ENCODE measurements at regions not wholly inside any gene's neighbourhood (a gene's known extent, or its start where the extent isn't known, plus 50 kb on each side); places are given as distances from the start of the nearest gene placed in this dataset.

GRCh38 chr1:55301912-55302311, 86.7 kb upstream of the USP24 start:
- in situ Hi-C loops (cut with HindIII; ENCODE audit: extremely low pct_ligation_motif_present, low pct_unique_long_range_greater_than_20kb) = no loop called here
- Histone ChIP-seq H3K9ac (ENCODE audit: insufficient read depth, low read depth, low read length) (no peak overlapping the region), H3K27me3 (ENCODE audit: control insufficient read depth in 1 of 2, insufficient read depth in 2 of 2, low read length in 2 of 2) (peaks cover 1 to 4% of the 10 kb centered on the region in 2 experiments; a peak in 2 of 5 replicates), H3K4me1 (ENCODE audit: insufficient read depth, low read length) (no peaks in the 10 kb centered on the region), H3K79me2 (ENCODE audit: insufficient read depth, low read length) (no peaks in the 10 kb centered on the region), H3K9me3 (ENCODE audit: low read length) (no peaks in the 10 kb centered on the region), H4K20me1 (ENCODE audit: insufficient read depth, low read length) (no peaks in the 10 kb centered on the region), H2AFZ (ENCODE audit: low read length) (no peak overlapping the region), H3K4me3 (replicated peaks in 1 of 3; ENCODE audit: insufficient read depth in 1 of 3, low read depth in 2 of 3, low read length in 3 of 3) (no peak overlapping the region), H3K27ac (ENCODE audit: extremely low read length, insufficient read depth, low read length) (no peak overlapping the region), H3K4me2 (ENCODE audit: low read depth, low read length) (no peak overlapping the region), H3K36me3 (replicated peaks in 1 of 2; ENCODE audit: control insufficient read depth in 1 of 2, insufficient read depth in 2 of 2, low read length in 2 of 2) (no peaks in the 10 kb centered on the region)
- ATAC-seq (no peak), DNase-seq (ENCODE audit: low spot score) (no peak), FAIRE-seq (no peak)
- no TSS peak for BruUV-seq (replicated peaks)
- CTCF ChIA-PET (ENCODE audit: low intra/inter-chr PET ratio, low total read pairs) = no interaction called here
- intact Hi-C loops (cut with micrococcal nuclease; ENCODE audit: unreplicated experiment) = no loop called here
- POLR2A ChIA-PET = no interaction called here
- WGBS (ENCODE audit: low lambda C conversion rate) = 28% methylated on average over 2 of the region's 2 CpGs
- TF ChIP-seq ZNF7 (CRISPR knock-in tag; IDR thresholded peaks at IDR 0.05) (no peak), ZNF24 (IDR thresholded peaks at IDR 0.05) (no peak), TCF7 (IDR thresholded peaks at IDR 0.05; ENCODE audit: low read depth) (no peak), EHMT2 (IDR thresholded peaks at IDR 0.05; ENCODE audit: borderline replicate concordance, low read depth, low read length) (no peak), ZNF367 (CRISPR knock-in tag; IDR thresholded peaks at IDR 0.05; ENCODE audit: borderline replicate concordance) (no peak), ZNF646 (CRISPR knock-in tag; IDR thresholded peaks at IDR 0.05) (no peak), ZNF563 (CRISPR knock-in tag; IDR thresholded peaks at IDR 0.05) (no peak), DNMT3B (CRISPR knock-in tag; conservative IDR thresholded peaks at IDR 0.05) (no peak), HOXA5 (CRISPR knock-in tag; IDR thresholded peaks at IDR 0.05) (no peak), E2F2 (CRISPR knock-in tag; IDR thresholded peaks at IDR 0.05; ENCODE audit: borderline replicate concordance) (no peak), ZNF10 (CRISPR knock-in tag; IDR thresholded peaks at IDR 0.05; ENCODE audit: borderline replicate concordance, low read depth) (no peak), MEF2D (CRISPR knock-in tag; IDR thresholded peaks at IDR 0.05) (no peak), TAF1 (CRISPR knock-in tag; IDR thresholded peaks at IDR 0.05) (no peak), ZNF329 (CRISPR knock-in tag; IDR thresholded peaks at IDR 0.05; ENCODE audit: low read depth) (no peak), ZNF564 (CRISPR knock-in tag; IDR thresholded peaks at IDR 0.05) (no peak), HNRNPL (IDR thresholded peaks at IDR 0.05; ENCODE audit: low read depth, low read length) (no peak), ZNF557 (CRISPR knock-in tag; IDR thresholded peaks at IDR 0.05) (no peak), CTCF (CRISPR knock-in tag; IDR thresholded peaks at IDR 0.05) (no peak), TP53 (CRISPR knock-in tag; conservative IDR thresholded peaks at IDR 0.05) (no peak)
